Kidney tubule cell (primary cell): ENCODE measurements at regions not wholly inside any gene's neighbourhood (a gene's known extent, or its start where the extent isn't known, plus 50 kb on each side); places are given as distances from the start of the nearest gene placed in this dataset.

Experiments
- DNase-seq: peaks from one replicate; pipeline ENCODE4 v3.0.0-alpha.2; 2018; ENCODE audit warnings: low spot score

GRCh38 chr5:77157732-77158532 is 52.5 kb upstream of the PDE8B start:
- DNase-seq = peak; percentile 6

- no peak for DNase-seq
Observed at GRCh38 chr5:77156379-77156778, 54.1 kb upstream of the PDE8B start.

GRCh38 chr5:77155179-77155785 is 55.2 kb upstream of the PDE8B start:
- DNase-seq = no peak

GRCh38 chr5:77152441-77152840 is 58.0 kb upstream of the PDE8B start:
- no peak for DNase-seq

GRCh38 chr5:77151501-77151900 is 59.0 kb upstream of the PDE8B start:
- no peak for DNase-seq

- DNase-seq = no peak
Observed at GRCh38 chr5:77146896-77147295, 59.8 kb upstream of the ZBED3 start.

GRCh38 chr5:77145666-77146065 is 58.6 kb upstream of the ZBED3 start:
- DNase-seq = peak; percentile 47

- DNase-seq = no peak
Observed at GRCh38 chr5:77144837-77145139, 57.7 kb upstream of the ZBED3 start.

- DNase-seq = peak; percentile 70
Observed at GRCh38 chr5:77143998-77144836, 57.1 kb upstream of the ZBED3 start.

GRCh38 chr5:77140350-77140749 is 53.3 kb upstream of the ZBED3 start:
- DNase-seq = no peak

- peak; percentile 5 for DNase-seq
Observed at GRCh38 chr5:77139001-77139400, 51.9 kb upstream of the ZBED3 start.
